Osteocyte (in vitro differentiated cells): ENCODE measurements at regions not wholly inside any gene's neighbourhood (a gene's known extent, or its start where the extent isn't known, plus 50 kb on each side); places are given as distances from the start of the nearest gene placed in this dataset.

Experiments used
- DNase-seq: peaks from one replicate; pipeline ENCODE4 v3.0.0; 2021; ENCODE audit warnings: mixed read lengths; ENCODE audit not compliant: unreplicated experiment; ENCODE audit errors: extremely low spot score
- H3K27ac Mint-ChIP-seq: one replicate; pipeline ENCODE4 v1.8.0; 2021; ENCODE audit warnings: mild to moderate bottlenecking, mixed read lengths; ENCODE audit not compliant: unreplicated experiment
- H3K27me3 Mint-ChIP-seq: one replicate; pipeline ENCODE4 v1.8.0; 2021; ENCODE audit warnings: mixed read lengths; ENCODE audit not compliant: unreplicated experiment
- H3K36me3 Mint-ChIP-seq: one replicate; pipeline ENCODE4 v1.8.0; 2021; ENCODE audit warnings: mixed read lengths; ENCODE audit not compliant: unreplicated experiment
- H3K4me1 Mint-ChIP-seq: one replicate; pipeline ENCODE4 v1.8.0; 2021; ENCODE audit warnings: mixed read lengths; ENCODE audit not compliant: unreplicated experiment
- H3K4me3 Mint-ChIP-seq: one replicate; pipeline ENCODE4 v1.8.0; 2021; ENCODE audit warnings: mild to moderate bottlenecking, moderate library complexity, mixed read lengths; ENCODE audit not compliant: unreplicated experiment
- H3K9me3 Mint-ChIP-seq: one replicate; pipeline ENCODE4 v1.8.0; 2021; ENCODE audit warnings: mixed read lengths; ENCODE audit not compliant: unreplicated experiment
- CTCF ChIP-seq: fragments of 200-600 bp; sonication (generic); IDR thresholded peaks from 2 replicates; pipeline ENCODE4 v1.5.0; 2021; ENCODE audit warnings: antibody characterized with exemption, mild to moderate bottlenecking, moderate library complexity

- no peak for TF ChIP-seq CTCF
- DNase-seq = no peak
- H3K27me3 Mint-ChIP-seq = no peaks in the 10 kb centered on the region
- H3K36me3 Mint-ChIP-seq = peaks cover 5% of the 10 kb centered on the region
- no peak overlapping the region for H3K27ac Mint-ChIP-seq
- no peaks in the 10 kb centered on the region for H3K4me1 Mint-ChIP-seq
- H3K9me3 Mint-ChIP-seq = peaks cover 39% of the 10 kb centered on the region
- H3K4me3 Mint-ChIP-seq = no peak overlapping the region
These were observed 358.6 kb downstream of the RBM43 start for GRCh38 chr2:150903055-150903454.

DNA sequence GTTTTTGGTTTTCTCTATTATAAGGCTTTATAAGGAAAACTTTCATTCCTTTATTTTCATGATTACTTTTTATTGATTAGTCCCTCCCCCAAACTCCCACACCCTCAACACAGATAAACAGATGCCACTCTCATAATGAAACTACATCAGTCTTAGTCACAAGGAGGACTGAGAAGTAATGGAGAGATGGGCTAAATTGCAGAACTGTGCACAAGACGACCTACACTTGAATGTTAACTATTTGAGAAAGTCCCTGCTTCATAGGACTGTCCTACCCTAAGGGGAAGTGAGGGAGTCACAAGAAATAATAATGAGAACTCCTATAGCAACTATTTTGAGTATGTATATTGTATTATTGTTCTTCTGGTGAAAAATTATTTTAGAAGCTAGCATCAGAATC is 360.8 kb downstream of the RBM43 start:
- DNase-seq = no peak
- TF ChIP-seq CTCF = no peak
- Mint-ChIP-seq H3K4me3 (no peak overlapping the region), H3K4me1 (peaks cover 4% of the 10 kb centered on the region), H3K9me3 (peaks cover 34% of the 10 kb centered on the region), H3K36me3 (peaks cover 5% of the 10 kb centered on the region), H3K27ac (no peak overlapping the region), H3K27me3 (no peaks in the 10 kb centered on the region)

DNA sequence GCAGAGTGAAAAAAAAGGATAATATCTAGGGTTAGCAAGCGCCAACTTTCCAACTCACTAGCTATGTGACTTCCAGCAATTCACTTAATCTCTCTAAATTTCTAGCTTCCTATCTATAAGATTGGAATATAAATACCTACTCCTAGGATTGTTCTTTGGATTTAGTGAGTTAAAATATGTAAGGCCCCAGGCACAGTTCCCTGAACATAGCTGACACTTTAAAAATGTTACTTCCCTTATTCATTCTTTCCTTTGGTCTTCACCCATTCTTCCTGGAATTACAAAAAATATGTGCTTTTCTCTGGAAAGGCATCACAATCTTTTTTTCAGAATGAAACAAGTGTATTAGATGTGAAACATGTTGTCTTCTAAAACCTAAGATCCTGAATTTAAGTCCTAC is 365.7 kb downstream of the RBM43 start:
- peaks cover 16% of the 10 kb centered on the region for H3K9me3 Mint-ChIP-seq
- no peaks in the 10 kb centered on the region for H3K27me3 Mint-ChIP-seq
- H3K4me1 Mint-ChIP-seq = peaks cover 5% of the 10 kb centered on the region
- H3K27ac Mint-ChIP-seq = no peak overlapping the region
- H3K4me3 Mint-ChIP-seq = no peak overlapping the region
- TF ChIP-seq CTCF = no peak
- H3K36me3 Mint-ChIP-seq = peaks cover 5% of the 10 kb centered on the region
- DNase-seq = no peak

DNA sequence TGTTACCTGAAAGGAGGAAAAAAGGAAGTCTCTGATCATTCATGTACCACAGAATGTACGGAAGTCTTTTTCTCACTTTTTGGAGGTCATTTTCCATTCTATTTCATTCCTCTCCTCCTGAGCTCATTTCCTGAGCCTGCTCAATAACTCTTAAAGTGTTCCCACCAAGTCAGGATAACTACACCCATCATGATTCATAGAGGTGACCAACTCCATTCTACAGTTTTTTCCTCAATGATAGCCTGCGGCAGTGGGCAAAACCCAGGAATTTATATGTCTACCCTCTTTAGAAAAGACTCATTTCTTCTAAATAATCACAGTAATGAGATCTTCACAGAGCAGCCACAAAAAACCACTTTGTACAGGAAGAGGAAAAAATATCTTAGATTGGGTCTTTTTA is 372.5 kb downstream of the RBM43 start:
- no peaks in the 10 kb centered on the region for H3K9me3 Mint-ChIP-seq
- H3K27me3 Mint-ChIP-seq = no peaks in the 10 kb centered on the region
- H3K36me3 Mint-ChIP-seq = no peaks in the 10 kb centered on the region
- no peak for TF ChIP-seq CTCF
- no peak for DNase-seq
- peaks cover 1% of the 10 kb centered on the region for H3K4me1 Mint-ChIP-seq
- no peak overlapping the region for H3K27ac Mint-ChIP-seq
- no peak overlapping the region for H3K4me3 Mint-ChIP-seq

GRCh38 chr2:150888337-150888736 is 373.3 kb downstream of the RBM43 start:
- Mint-ChIP-seq H3K4me1 (peaks cover 1% of the 10 kb centered on the region), H3K36me3 (no peaks in the 10 kb centered on the region), H3K27me3 (no peaks in the 10 kb centered on the region), H3K4me3 (no peak overlapping the region), H3K9me3 (no peaks in the 10 kb centered on the region), H3K27ac (no peak overlapping the region)
- DNase-seq = no peak
- no peak for TF ChIP-seq CTCF
